Fibroblast of villous mesenchyme (primary cell): ENCODE measurements at regions not wholly inside any gene's neighbourhood (a gene's known extent, or its start where the extent isn't known, plus 50 kb on each side); places are given as distances from the start of the nearest gene placed in this dataset.
A peak's percentile ranks its signal among the peaks of the same experiment; 100 is the strongest.

ENCODE experiments used
- DNase-seq: peaks from one replicate; pipeline ENCODE4 v3.0.0-alpha.2; 2010; ENCODE audit warnings: low read depth
- H3K4me3 ChIP-seq: 2 replicates; pipeline ENCODE4 v1.5.1; 2011; ENCODE audit warnings: low read depth, mild to moderate bottlenecking, low read length
- CTCF ChIP-seq: IDR thresholded peaks from 2 replicates; pipeline ENCODE4 v1.5.1; 2012; ENCODE audit warnings: low read depth, mild to moderate bottlenecking, low read length; ENCODE audit not compliant: insufficient read depth

GRCh38 chr15:95296643-95297042 is 1033.9 kb upstream of the NR2F2 start:
- no peak overlapping the region for H3K4me3 ChIP-seq
- no peak for TF ChIP-seq CTCF
- DNase-seq = no peak

GRCh38 chr15:95298729-95299128 is 1031.8 kb upstream of the NR2F2 start:
- H3K4me3 ChIP-seq = no peak overlapping the region
- no peak for DNase-seq
- no peak for TF ChIP-seq CTCF

GRCh38 chr15:95300958-95301357 is 1029.5 kb upstream of the NR2F2 start:
- TF ChIP-seq CTCF = no peak
- no peak for DNase-seq
- H3K4me3 ChIP-seq = no peak overlapping the region

GRCh38 chr15:95302206-95302605 is 1028.3 kb upstream of the NR2F2 start:
- DNase-seq = no peak
- TF ChIP-seq CTCF = no peak
- H3K4me3 ChIP-seq = no peak overlapping the region

- H3K4me3 ChIP-seq = no peak overlapping the region
- TF ChIP-seq CTCF = no peak
- DNase-seq = no peak
Observed at GRCh38 chr15:95302809-95303208, 1027.7 kb upstream of the NR2F2 start.

- DNase-seq = no peak
- no peak for TF ChIP-seq CTCF
- H3K4me3 ChIP-seq = peak overlapping the region; percentile 13
Observed at GRCh38 chr15:95303713-95304112, 1026.8 kb upstream of the NR2F2 start.

- peak overlapping the region; percentile 13 for H3K4me3 ChIP-seq
- DNase-seq = peak; percentile 98
- TF ChIP-seq CTCF = no peak
Observed at GRCh38 chr15:95304151-95304946, 1026.2 kb upstream of the NR2F2 start.
